OCI-LY7 (cell line): ENCODE measurements at regions not wholly inside any gene's neighbourhood (a gene's known extent, or its start where the extent isn't known, plus 50 kb on each side); places are given as distances from the start of the nearest gene placed in this dataset.

ENCODE experiments used
- EZH2phosphoT487 ChIP-seq: fragments of 200-600 bp; sonication (generic); IDR thresholded peaks from 2 replicates; pipeline ENCODE4 v1.6.1; 2018; ENCODE audit warnings: low read depth, borderline replicate concordance, mild to moderate bottlenecking, mixed run types, antibody characterized with exemption, low read length, moderate library complexity, mixed read lengths
- TF ChIP-seq, protein P1 (sequence below): fragments of 200-600 bp; sonication (generic); conservative IDR thresholded peaks from 2 replicates; pipeline ENCODE4 v1.5.1; 2014; ENCODE audit warnings: mild to moderate bottlenecking, antibody characterized with exemption, low read length, moderate library complexity, mixed read lengths

DNA sequence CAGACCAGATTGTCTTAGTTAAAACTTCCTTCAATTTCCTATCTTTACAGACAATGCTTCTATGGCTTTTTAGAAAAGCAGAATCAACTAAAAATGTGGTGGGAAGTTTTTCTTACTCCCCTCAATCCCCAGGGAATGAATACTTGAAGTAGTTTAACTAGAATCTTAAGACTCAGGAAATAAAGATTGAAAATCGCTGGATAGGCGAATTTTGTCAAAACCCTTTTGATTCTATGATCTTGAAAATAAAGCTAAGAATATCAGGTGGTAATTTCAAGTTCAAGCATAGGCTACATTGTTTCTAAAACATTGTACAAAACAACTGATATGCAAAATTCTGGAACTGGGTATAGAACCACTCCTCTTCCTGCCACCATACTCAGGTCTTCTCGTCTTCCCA, 276.5 kb upstream of the GK2 start:
- TF ChIP-seq, protein P1, sequence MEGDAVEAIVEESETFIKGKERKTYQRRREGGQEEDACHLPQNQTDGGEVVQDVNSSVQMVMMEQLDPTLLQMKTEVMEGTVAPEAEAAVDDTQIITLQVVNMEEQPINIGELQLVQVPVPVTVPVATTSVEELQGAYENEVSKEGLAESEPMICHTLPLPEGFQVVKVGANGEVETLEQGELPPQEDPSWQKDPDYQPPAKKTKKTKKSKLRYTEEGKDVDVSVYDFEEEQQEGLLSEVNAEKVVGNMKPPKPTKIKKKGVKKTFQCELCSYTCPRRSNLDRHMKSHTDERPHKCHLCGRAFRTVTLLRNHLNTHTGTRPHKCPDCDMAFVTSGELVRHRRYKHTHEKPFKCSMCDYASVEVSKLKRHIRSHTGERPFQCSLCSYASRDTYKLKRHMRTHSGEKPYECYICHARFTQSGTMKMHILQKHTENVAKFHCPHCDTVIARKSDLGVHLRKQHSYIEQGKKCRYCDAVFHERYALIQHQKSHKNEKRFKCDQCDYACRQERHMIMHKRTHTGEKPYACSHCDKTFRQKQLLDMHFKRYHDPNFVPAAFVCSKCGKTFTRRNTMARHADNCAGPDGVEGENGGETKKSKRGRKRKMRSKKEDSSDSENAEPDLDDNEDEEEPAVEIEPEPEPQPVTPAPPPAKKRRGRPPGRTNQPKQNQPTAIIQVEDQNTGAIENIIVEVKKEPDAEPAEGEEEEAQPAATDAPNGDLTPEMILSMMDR: no peak
- TF ChIP-seq EZH2phosphoT487: no peak
